ENCODE measurements at regions not wholly inside any gene's neighbourhood (a gene's known extent, or its start where the extent isn't known, plus 50 kb on each side); places are given as distances from the start of the nearest gene placed in this dataset.

DNA sequence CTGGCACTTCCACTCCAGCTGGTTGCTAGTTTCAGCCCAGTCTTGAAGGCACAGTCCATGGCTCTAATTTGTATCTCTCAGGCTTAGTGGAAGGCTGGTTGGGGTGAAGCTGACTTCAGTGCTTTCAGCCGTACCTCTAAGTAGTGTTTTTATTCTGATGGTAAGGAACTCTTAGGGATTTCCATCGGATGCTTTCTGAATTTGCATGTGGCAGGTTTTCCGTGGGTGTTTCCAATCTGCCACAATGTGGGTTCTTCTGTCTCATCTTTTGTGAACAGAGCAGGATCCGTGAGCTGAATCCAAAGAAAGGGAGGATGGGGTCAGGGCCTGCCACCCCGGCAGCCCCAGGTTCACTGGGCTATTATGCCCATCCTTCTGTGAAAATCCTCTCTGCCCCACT is 607.9 kb upstream of the MKI67 start:
- TF ChIP-seq JUN (IDR thresholded peaks at IDR 0.05; ENCODE audit: borderline replicate concordance, insufficient read depth, insufficient read length, low read depth) (no peak), POLR2A (IDR thresholded peaks at IDR 0.05; ENCODE audit: low read depth, low read length) (no peak), POLR2AphosphoS5 (IDR thresholded peaks at IDR 0.05; ENCODE audit: insufficient read depth, low read depth, low read length) (no peak), EZH2 (IDR thresholded peaks at IDR 0.05; ENCODE audit: borderline replicate concordance, low read depth, low read length, severe bottlenecking) (no peak)
- TF ChIP-seq, protein P1, sequence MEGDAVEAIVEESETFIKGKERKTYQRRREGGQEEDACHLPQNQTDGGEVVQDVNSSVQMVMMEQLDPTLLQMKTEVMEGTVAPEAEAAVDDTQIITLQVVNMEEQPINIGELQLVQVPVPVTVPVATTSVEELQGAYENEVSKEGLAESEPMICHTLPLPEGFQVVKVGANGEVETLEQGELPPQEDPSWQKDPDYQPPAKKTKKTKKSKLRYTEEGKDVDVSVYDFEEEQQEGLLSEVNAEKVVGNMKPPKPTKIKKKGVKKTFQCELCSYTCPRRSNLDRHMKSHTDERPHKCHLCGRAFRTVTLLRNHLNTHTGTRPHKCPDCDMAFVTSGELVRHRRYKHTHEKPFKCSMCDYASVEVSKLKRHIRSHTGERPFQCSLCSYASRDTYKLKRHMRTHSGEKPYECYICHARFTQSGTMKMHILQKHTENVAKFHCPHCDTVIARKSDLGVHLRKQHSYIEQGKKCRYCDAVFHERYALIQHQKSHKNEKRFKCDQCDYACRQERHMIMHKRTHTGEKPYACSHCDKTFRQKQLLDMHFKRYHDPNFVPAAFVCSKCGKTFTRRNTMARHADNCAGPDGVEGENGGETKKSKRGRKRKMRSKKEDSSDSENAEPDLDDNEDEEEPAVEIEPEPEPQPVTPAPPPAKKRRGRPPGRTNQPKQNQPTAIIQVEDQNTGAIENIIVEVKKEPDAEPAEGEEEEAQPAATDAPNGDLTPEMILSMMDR (IDR thresholded peaks at IDR 0.05; ENCODE audit: extremely low read depth in 1 of 2, insufficient read depth in 1 of 2, low read depth in 1 of 2, low read length in 2 of 2) = no peak
- TF ChIP-seq, protein P2, sequence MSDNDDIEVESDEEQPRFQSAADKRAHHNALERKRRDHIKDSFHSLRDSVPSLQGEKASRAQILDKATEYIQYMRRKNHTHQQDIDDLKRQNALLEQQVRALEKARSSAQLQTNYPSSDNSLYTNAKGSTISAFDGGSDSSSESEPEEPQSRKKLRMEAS (IDR thresholded peaks at IDR 0.05; ENCODE audit: insufficient read depth, insufficient read length) = no peak
